ENCODE measurements at regions not wholly inside any gene's neighbourhood (a gene's known extent, or its start where the extent isn't known, plus 50 kb on each side); places are given as distances from the start of the nearest gene placed in this dataset.
"Not testable (repeated sequence)": the region's sequence is repeated elsewhere in the genome, so short reads cannot be mapped to it uniquely, and the experiment has no call there.

DNA sequence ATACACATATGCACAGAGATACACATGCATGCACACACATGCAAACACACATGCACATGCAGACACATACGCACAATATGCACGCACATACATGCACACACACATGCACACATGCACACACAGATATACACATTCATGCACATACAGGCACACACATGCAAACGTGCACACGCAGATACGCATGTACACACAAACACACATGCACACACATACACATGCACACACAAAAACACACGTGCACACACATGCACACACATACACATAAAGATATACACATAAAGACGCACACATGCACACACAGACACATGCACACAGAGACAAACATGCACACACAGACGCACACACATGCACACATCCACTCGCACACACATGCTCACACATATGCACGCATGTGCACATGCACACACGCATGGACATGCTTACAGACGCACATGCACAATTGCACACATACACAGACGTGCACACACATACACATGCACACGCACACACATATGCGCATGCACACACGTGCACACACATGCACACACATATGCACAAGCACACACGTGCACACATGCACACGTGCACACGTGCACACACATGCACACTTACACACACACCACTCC, 145.2 kb downstream of the ADRA2C start:
- no peaks in the 10 kb centered on the region for H3K9me3 ChIP-seq (ENCODE audit: insufficient read depth, low read length)
- H3K4me2 ChIP-seq (ENCODE audit: low read length), result no peak overlapping the region
- H4K20me1 ChIP-seq (ENCODE audit: insufficient read depth, low read length), result no peaks in the 10 kb centered on the region
- H3K4me3 ChIP-seq (ENCODE audit: low read length), result no peak overlapping the region
- no peak overlapping the region for H3K9ac ChIP-seq (ENCODE audit: low read length)
- H2AFZ ChIP-seq (ENCODE audit: low read depth, low read length), result no peak overlapping the region
- no peaks in the 10 kb centered on the region for H3K79me2 ChIP-seq (ENCODE audit: low read length)
- no peaks in the 10 kb centered on the region for H3K36me3 ChIP-seq (replicated peaks; ENCODE audit: low read depth, low read length)
- TF ChIP-seq EZH2phosphoT487 (IDR thresholded peaks at IDR 0.05; ENCODE audit: low read depth), result no peak
- TF ChIP-seq, protein P1, sequence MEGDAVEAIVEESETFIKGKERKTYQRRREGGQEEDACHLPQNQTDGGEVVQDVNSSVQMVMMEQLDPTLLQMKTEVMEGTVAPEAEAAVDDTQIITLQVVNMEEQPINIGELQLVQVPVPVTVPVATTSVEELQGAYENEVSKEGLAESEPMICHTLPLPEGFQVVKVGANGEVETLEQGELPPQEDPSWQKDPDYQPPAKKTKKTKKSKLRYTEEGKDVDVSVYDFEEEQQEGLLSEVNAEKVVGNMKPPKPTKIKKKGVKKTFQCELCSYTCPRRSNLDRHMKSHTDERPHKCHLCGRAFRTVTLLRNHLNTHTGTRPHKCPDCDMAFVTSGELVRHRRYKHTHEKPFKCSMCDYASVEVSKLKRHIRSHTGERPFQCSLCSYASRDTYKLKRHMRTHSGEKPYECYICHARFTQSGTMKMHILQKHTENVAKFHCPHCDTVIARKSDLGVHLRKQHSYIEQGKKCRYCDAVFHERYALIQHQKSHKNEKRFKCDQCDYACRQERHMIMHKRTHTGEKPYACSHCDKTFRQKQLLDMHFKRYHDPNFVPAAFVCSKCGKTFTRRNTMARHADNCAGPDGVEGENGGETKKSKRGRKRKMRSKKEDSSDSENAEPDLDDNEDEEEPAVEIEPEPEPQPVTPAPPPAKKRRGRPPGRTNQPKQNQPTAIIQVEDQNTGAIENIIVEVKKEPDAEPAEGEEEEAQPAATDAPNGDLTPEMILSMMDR (IDR thresholded peaks at IDR 0.05; ENCODE audit: low read depth, low read length), result no peak
- H3K27me3 ChIP-seq (ENCODE audit: low read depth, low read length), result no peaks in the 10 kb centered on the region
- H3K4me1 ChIP-seq (ENCODE audit: low read length), result no peaks in the 10 kb centered on the region
- no peak overlapping the region for H3K27ac ChIP-seq (ENCODE audit: low read length)

DNA sequence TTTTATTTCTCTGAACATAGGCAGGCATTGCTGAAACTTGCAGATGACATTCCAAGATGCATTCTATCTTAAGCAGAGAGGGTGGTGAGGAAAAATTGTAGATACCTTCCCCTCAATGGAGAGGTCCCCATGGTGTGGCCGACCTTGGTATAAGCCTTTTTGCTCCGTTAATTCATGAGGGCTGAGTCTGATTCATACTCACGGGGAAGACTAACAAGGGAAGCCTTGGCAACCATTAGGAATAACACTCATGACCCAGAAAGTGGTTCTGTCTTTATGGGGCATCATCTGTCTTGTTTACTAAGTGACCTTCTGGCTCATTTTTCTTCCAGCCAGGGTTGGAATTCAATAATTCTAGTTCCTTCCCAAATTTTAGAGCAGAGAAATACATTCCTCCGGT, 148.3 kb downstream of the ADRA2C start:
- H3K9me3 ChIP-seq (ENCODE audit: insufficient read depth, low read length); H3K4me2 ChIP-seq (ENCODE audit: low read length); H2AFZ ChIP-seq (ENCODE audit: low read depth, low read length); H3K27ac ChIP-seq (ENCODE audit: low read length); H3K36me3 ChIP-seq (replicated peaks; ENCODE audit: low read depth, low read length); H3K4me1 ChIP-seq (ENCODE audit: low read length); H3K27me3 ChIP-seq (ENCODE audit: low read depth, low read length); H3K9ac ChIP-seq (ENCODE audit: low read length); H3K4me3 ChIP-seq (ENCODE audit: low read length); H3K79me2 ChIP-seq (ENCODE audit: low read length); H4K20me1 ChIP-seq (ENCODE audit: insufficient read depth, low read length): not testable (repeated sequence)

DNA sequence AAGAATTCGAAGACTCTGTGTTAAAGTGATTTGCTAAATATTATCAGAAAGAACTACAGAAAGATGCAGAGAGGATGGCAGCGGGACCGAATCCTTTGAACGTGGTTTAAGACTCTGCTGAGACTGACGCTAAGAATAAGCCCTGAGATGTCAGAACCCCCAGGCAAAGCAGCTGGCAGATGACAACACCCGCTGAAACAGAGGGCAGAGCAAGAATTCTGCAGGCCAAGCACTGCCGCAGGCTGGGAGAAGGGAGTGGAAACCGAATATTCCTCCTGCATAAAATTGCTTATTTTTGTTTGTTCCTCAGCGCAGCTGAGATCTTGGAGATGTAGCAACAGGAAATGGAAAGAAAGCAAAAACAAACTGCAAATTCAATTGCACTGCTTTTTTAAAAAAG, 153.3 kb downstream of the ADRA2C start:
- H3K9ac ChIP-seq (ENCODE audit: low read length); H4K20me1 ChIP-seq (ENCODE audit: insufficient read depth, low read length); H3K36me3 ChIP-seq (replicated peaks; ENCODE audit: low read depth, low read length); H3K4me3 ChIP-seq (ENCODE audit: low read length); H3K4me2 ChIP-seq (ENCODE audit: low read length); H2AFZ ChIP-seq (ENCODE audit: low read depth, low read length); H3K27ac ChIP-seq (ENCODE audit: low read length); H3K9me3 ChIP-seq (ENCODE audit: insufficient read depth, low read length); H3K27me3 ChIP-seq (ENCODE audit: low read depth, low read length); H3K4me1 ChIP-seq (ENCODE audit: low read length); H3K79me2 ChIP-seq (ENCODE audit: low read length): not testable (repeated sequence)

DNA sequence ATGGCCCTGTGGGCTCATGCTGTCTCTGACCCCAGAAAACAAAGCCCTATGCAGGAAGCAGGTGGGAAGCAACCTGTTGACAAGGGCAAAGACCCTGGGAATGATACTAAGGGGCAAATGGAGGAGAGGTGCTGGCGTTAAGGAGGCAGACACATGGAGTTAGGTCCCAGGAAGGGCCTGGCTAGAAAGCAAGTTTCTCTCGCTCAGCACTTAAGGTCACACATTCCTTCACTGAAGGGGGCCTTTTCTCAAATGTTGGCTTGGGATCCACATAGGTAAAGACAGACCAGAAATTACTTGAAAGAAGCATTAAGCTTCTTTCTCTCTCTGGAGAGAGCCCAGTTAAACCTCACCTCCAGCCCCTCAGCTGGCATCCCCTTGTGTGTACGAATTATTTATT, 155.7 kb downstream of the ADRA2C start:
- not testable (repeated sequence) for H3K4me2 ChIP-seq (ENCODE audit: low read length); H3K27ac ChIP-seq (ENCODE audit: low read length); H3K79me2 ChIP-seq (ENCODE audit: low read length); H3K9me3 ChIP-seq (ENCODE audit: insufficient read depth, low read length); H2AFZ ChIP-seq (ENCODE audit: low read depth, low read length); H4K20me1 ChIP-seq (ENCODE audit: insufficient read depth, low read length); H3K36me3 ChIP-seq (replicated peaks; ENCODE audit: low read depth, low read length); H3K9ac ChIP-seq (ENCODE audit: low read length); H3K27me3 ChIP-seq (ENCODE audit: low read depth, low read length); H3K4me1 ChIP-seq (ENCODE audit: low read length); H3K4me3 ChIP-seq (ENCODE audit: low read length)

DNA sequence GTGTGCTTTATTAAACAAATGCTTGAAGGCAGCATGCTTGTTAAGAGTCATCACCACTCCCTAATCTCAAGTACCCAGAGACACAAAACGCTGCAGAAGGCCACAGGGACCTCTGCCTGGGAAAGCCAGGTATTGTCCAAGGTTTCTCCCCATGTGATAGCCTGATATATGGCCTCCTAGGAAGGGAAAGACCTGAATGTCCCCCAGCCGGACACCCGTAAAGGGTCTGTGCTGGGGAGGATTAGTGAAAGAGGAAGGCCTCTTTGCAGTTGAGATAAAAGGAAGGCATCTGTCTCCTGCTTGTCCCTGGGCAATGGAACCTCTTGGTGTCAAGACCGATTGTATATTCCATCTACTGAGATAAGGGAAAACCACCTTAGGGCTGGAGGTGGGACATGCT, 159.7 kb downstream of the ADRA2C start:
- H3K36me3 ChIP-seq (replicated peaks; ENCODE audit: low read depth, low read length); H2AFZ ChIP-seq (ENCODE audit: low read depth, low read length); H3K4me3 ChIP-seq (ENCODE audit: low read length); H3K9me3 ChIP-seq (ENCODE audit: insufficient read depth, low read length); H3K79me2 ChIP-seq (ENCODE audit: low read length); H3K27me3 ChIP-seq (ENCODE audit: low read depth, low read length); H3K4me1 ChIP-seq (ENCODE audit: low read length); H3K9ac ChIP-seq (ENCODE audit: low read length); H4K20me1 ChIP-seq (ENCODE audit: insufficient read depth, low read length); H3K4me2 ChIP-seq (ENCODE audit: low read length); H3K27ac ChIP-seq (ENCODE audit: low read length): not testable (repeated sequence)

DNA sequence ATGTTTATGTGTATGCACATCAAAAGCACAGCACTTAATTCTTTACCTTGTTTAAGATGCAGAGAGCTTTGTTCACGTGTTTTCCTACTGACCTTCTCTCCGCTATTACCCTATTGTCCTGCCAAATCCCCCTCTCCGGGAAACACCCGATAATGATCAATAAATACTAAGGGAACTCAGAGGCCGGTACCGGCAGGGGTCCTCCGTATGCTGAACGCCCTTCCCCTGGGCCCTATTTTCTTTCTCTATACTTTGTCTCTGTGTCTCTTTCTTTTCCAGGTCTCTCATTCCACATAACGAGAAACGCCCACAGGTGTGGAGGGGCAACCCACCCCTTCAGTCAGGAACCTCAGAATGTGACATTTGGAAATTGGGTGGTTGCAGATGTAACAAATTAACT, 160.1 kb downstream of the ADRA2C start:
- not testable (repeated sequence) for H3K9ac ChIP-seq (ENCODE audit: low read length); H3K4me1 ChIP-seq (ENCODE audit: low read length); H3K4me2 ChIP-seq (ENCODE audit: low read length); H2AFZ ChIP-seq (ENCODE audit: low read depth, low read length); H4K20me1 ChIP-seq (ENCODE audit: insufficient read depth, low read length); H3K9me3 ChIP-seq (ENCODE audit: insufficient read depth, low read length); H3K36me3 ChIP-seq (replicated peaks; ENCODE audit: low read depth, low read length); H3K27ac ChIP-seq (ENCODE audit: low read length); H3K79me2 ChIP-seq (ENCODE audit: low read length); H3K27me3 ChIP-seq (ENCODE audit: low read depth, low read length); H3K4me3 ChIP-seq (ENCODE audit: low read length)

DNA sequence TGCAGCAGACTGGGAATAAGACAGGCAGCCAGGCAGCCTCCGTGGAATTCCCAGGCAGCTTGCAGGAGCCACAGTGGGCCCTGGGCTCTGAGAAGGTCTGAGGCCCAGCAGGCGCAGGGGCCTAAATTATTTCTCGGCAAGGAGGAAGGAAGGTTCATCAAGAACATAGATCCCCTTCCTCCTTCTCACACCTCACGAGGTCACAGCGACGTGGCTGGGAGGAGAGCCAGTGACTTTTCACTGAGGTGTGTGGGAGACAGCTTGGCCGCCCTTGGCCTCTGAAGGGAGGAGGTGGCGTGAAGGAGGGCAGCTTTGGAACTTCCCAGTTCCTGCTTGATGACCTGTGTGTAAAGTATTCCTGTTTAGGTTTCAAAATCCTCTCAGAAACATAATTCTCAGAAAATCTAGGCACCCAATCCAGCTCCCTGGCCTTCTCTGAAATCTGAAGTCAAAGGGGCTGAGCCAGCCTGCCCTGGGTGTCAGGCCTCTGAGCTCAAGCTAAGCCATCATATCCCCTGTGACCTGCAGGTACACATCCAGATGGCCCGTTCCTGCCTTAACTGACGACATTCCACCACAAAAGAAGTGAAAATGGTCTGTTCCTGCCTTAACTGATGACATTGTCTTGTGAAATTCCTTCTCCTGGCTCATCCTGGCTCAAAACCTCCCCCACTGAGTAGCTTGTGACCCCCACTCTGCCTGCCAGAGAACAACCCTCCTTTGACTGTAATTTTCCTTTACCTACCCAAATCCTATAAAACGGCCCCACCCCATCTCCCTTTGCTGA, 161.0 kb downstream of the ADRA2C start:
- not testable (repeated sequence) for H3K27ac ChIP-seq (ENCODE audit: low read length); H3K4me3 ChIP-seq (ENCODE audit: low read length); H3K36me3 ChIP-seq (replicated peaks; ENCODE audit: low read depth, low read length); H2AFZ ChIP-seq (ENCODE audit: low read depth, low read length); H3K9ac ChIP-seq (ENCODE audit: low read length); H3K79me2 ChIP-seq (ENCODE audit: low read length); H3K27me3 ChIP-seq (ENCODE audit: low read depth, low read length); H3K4me2 ChIP-seq (ENCODE audit: low read length); H4K20me1 ChIP-seq (ENCODE audit: insufficient read depth, low read length); H3K9me3 ChIP-seq (ENCODE audit: insufficient read depth, low read length); H3K4me1 ChIP-seq (ENCODE audit: low read length)

DNA sequence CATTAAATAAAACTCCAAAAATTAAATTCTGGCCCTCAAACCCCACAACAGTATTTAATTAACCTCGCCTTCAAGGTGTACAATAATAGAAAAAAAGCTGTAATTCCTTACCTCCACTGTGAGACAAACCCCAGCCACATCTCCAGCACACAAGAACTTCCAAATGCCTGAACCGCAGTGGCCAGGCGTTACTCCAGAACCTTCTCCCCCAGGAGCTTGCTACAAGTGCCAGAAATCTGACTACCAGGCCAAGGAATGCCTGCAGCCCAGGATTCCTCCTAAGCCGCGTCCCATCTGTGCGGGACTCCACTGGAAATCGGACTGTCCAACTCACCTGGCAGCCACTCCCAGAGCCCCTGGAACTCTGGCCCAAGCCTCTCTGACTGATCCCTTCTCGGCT, 163.2 kb downstream of the ADRA2C start:
- not testable (repeated sequence) for H3K4me1 ChIP-seq (ENCODE audit: low read length); H2AFZ ChIP-seq (ENCODE audit: low read depth, low read length); H3K9ac ChIP-seq (ENCODE audit: low read length)

DNA sequence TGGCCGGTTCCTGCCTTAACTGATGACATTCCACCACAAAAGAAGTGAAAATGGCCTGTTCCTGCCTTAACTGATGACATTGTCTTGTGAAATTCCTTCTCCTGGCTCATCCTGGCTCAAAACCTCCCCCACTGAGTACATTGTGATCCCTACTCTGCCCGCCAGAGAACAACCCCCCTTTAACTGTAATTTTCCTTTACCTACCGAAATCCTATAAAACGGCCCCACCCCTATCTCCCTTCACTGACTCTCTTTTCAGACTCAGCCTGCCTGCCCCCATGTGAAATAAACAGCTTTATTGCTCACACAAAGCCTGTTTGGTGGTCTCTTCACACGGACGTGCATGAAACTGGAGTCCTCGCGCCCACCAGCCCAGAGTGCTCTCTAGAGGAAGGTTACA, 166.5 kb downstream of the ADRA2C start:
- H3K9me3 ChIP-seq (ENCODE audit: insufficient read depth, low read length); H3K36me3 ChIP-seq (replicated peaks; ENCODE audit: low read depth, low read length); H3K9ac ChIP-seq (ENCODE audit: low read length); H3K4me1 ChIP-seq (ENCODE audit: low read length); H3K4me3 ChIP-seq (ENCODE audit: low read length); H3K27me3 ChIP-seq (ENCODE audit: low read depth, low read length); H3K79me2 ChIP-seq (ENCODE audit: low read length); H4K20me1 ChIP-seq (ENCODE audit: insufficient read depth, low read length); H2AFZ ChIP-seq (ENCODE audit: low read depth, low read length); H3K27ac ChIP-seq (ENCODE audit: low read length); H3K4me2 ChIP-seq (ENCODE audit: low read length): not testable (repeated sequence)

More for the DNA sequence above, 163.2 kb downstream of the ADRA2C start:
- H3K9me3 ChIP-seq (ENCODE audit: insufficient read depth, low read length); H3K27ac ChIP-seq (ENCODE audit: low read length); H3K27me3 ChIP-seq (ENCODE audit: low read depth, low read length); H3K4me3 ChIP-seq (ENCODE audit: low read length); H3K4me2 ChIP-seq (ENCODE audit: low read length); H3K36me3 ChIP-seq (replicated peaks; ENCODE audit: low read depth, low read length); H4K20me1 ChIP-seq (ENCODE audit: insufficient read depth, low read length); H3K79me2 ChIP-seq (ENCODE audit: low read length): not testable (repeated sequence)

Measured in OCI-LY3 (cell line).